Fibroblast of the aortic adventitia (primary cell): ENCODE measurements at regions not wholly inside any gene's neighbourhood (a gene's known extent, or its start where the extent isn't known, plus 50 kb on each side); places are given as distances from the start of the nearest gene placed in this dataset.

Experiments used
- DNase-seq: peaks from one replicate; pipeline ENCODE4 v3.0.0-alpha.2; 2010; ENCODE audit warnings: low read depth
- H3K4me3 ChIP-seq: 2 replicates; pipeline ENCODE4 v1.5.1; 2011; ENCODE audit warnings: low read depth, mild to moderate bottlenecking, control low read depth, low read length, moderate library complexity
- CTCF ChIP-seq: IDR thresholded peaks from 2 replicates; pipeline ENCODE4 v1.5.1; 2011; ENCODE audit warnings: mild to moderate bottlenecking, low read length, control low read depth, inconsistent platforms; ENCODE audit not compliant: insufficient read depth

- TF ChIP-seq CTCF: no peak
- H3K4me3 ChIP-seq: no peak overlapping the region
- DNase-seq: no peak
Measured at GRCh38 chr6:115220551-115221159, 840.0 kb downstream of the FRK start.

GRCh38 chr6:115219645-115220044, 841.0 kb downstream of the FRK start:
- DNase-seq: no peak
- no peak for TF ChIP-seq CTCF

GRCh38 chr6:115216835-115217234, 843.9 kb downstream of the FRK start:
- no peak for TF ChIP-seq CTCF
- no peak overlapping the region for H3K4me3 ChIP-seq
- no peak for DNase-seq

More at GRCh38 chr6:115219645-115220044, 841.0 kb downstream of the FRK start:
- no peak overlapping the region for H3K4me3 ChIP-seq

GRCh38 chr6:115214283-115214682, 846.4 kb downstream of the FRK start:
- TF ChIP-seq CTCF: no peak
- DNase-seq: no peak
- no peak overlapping the region for H3K4me3 ChIP-seq

- H3K4me3 ChIP-seq: no peak overlapping the region
- no peak for DNase-seq
- no peak for TF ChIP-seq CTCF
Measured at GRCh38 chr6:115203381-115203780, 857.3 kb downstream of the FRK start.

- no peak for TF ChIP-seq CTCF
- no peak overlapping the region for H3K4me3 ChIP-seq
- no peak for DNase-seq
Measured at GRCh38 chr6:115194981-115195638, 852.3 kb upstream of the HS3ST5 start.
